Ishikawa (cell line): ENCODE measurements at regions not wholly inside any gene's neighbourhood (a gene's known extent, or its start where the extent isn't known, plus 50 kb on each side); places are given as distances from the start of the nearest gene placed in this dataset.

Experiments used
- EP300 ChIP-seq: IDR thresholded peaks from 2 replicates; pipeline ENCODE4 v1.6.1; 2012; ENCODE audit warnings: borderline replicate concordance
- MAX ChIP-seq: IDR thresholded peaks from 2 replicates; pipeline ENCODE4 v1.6.1; 2012
- TAF1 ChIP-seq: IDR thresholded peaks from 2 replicates; pipeline ENCODE4 v1.6.1; 2012; ENCODE audit warnings: low read depth, mild to moderate bottlenecking
- YY1 ChIP-seq: IDR thresholded peaks from 2 replicates; pipeline ENCODE4 v1.6.1; 2012; ENCODE audit warnings: low read depth

DNA sequence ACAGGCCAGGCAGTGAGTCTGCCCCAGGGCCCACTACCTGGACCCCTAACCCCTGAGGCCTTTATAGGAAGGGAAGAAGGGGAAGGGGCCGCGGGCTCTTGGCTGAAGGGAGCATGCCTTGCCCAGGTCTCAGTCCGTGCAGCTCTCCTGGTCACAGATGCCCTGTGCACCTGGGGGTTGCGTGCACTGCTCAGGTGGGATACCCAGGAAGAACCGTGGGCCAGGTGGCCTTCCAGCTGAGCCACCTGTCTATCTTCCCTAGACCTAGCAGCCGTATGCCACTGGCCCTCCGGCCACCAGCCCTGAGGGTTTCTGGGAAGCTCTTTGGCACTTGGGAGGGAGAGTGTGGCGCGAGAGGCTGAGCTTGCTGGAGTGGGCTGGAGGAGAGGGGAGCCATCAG, 1178.6 kb downstream of the BRD1 start:
- TF ChIP-seq EP300 (no peak), MAX (no peak), YY1 (no peak), TAF1 (no peak)
